OCI-LY3 (cell line): ENCODE measurements at regions not wholly inside any gene's neighbourhood (a gene's known extent, or its start where the extent isn't known, plus 50 kb on each side); places are given as distances from the start of the nearest gene placed in this dataset.

Source experiments
- EZH2phosphoT487 ChIP-seq: fragments of 200-600 bp; shearing (Covaris generic); IDR thresholded peaks from 2 replicates; pipeline ENCODE4 v1.6.1; 2018; ENCODE audit warnings: antibody characterized with exemption, mixed run types, low read depth
- TF ChIP-seq, protein P1 (sequence below): fragments of 200-600, 300-600 bp; sonication (generic); IDR thresholded peaks from 2 replicates; pipeline ENCODE4 v1.5.1; 2014; ENCODE audit warnings: antibody characterized with exemption, low read length, low read depth

DNA sequence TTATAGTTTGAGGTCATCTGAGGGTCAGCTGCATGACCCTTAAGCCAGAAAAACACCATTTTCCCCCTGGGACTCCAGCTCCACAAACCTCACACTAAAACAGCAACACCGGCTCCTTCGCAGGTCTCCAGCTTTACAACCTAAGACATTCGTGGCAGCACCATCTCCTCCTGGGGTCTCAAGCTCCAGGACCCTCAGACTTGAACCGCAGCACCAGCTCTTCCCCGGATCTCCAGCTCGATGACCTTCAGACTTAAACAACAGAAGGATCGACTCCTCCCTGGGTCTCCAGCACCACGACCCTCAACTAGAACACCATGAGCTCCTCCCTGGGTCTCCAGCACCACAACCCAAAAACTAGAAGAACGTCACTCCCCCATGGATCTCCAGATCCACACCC, 233.7 kb upstream of the CNTN6 start:
- TF ChIP-seq, protein P1, sequence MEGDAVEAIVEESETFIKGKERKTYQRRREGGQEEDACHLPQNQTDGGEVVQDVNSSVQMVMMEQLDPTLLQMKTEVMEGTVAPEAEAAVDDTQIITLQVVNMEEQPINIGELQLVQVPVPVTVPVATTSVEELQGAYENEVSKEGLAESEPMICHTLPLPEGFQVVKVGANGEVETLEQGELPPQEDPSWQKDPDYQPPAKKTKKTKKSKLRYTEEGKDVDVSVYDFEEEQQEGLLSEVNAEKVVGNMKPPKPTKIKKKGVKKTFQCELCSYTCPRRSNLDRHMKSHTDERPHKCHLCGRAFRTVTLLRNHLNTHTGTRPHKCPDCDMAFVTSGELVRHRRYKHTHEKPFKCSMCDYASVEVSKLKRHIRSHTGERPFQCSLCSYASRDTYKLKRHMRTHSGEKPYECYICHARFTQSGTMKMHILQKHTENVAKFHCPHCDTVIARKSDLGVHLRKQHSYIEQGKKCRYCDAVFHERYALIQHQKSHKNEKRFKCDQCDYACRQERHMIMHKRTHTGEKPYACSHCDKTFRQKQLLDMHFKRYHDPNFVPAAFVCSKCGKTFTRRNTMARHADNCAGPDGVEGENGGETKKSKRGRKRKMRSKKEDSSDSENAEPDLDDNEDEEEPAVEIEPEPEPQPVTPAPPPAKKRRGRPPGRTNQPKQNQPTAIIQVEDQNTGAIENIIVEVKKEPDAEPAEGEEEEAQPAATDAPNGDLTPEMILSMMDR: no peak
- no peak for TF ChIP-seq EZH2phosphoT487
